HG03521 (cell line): ENCODE measurements at regions not wholly inside any gene's neighbourhood (a gene's known extent, or its start where the extent isn't known, plus 50 kb on each side); places are given as distances from the start of the nearest gene placed in this dataset.

Source experiments
- ATAC-seq: cut with Tn5 transposase; IDR thresholded peaks from one replicate; pipeline ENCODE4 v1.9.1; 2021; ENCODE audit warnings: mild to moderate bottlenecking, moderate library complexity; ENCODE audit not compliant: unreplicated experiment

GRCh38 chr7:47639495-47640110 lies 57.7 kb upstream of the TNS3 start:
- no peak for ATAC-seq

- no peak for ATAC-seq
These were observed 56.9 kb upstream of the TNS3 start for GRCh38 chr7:47638679-47639315.

DNA sequence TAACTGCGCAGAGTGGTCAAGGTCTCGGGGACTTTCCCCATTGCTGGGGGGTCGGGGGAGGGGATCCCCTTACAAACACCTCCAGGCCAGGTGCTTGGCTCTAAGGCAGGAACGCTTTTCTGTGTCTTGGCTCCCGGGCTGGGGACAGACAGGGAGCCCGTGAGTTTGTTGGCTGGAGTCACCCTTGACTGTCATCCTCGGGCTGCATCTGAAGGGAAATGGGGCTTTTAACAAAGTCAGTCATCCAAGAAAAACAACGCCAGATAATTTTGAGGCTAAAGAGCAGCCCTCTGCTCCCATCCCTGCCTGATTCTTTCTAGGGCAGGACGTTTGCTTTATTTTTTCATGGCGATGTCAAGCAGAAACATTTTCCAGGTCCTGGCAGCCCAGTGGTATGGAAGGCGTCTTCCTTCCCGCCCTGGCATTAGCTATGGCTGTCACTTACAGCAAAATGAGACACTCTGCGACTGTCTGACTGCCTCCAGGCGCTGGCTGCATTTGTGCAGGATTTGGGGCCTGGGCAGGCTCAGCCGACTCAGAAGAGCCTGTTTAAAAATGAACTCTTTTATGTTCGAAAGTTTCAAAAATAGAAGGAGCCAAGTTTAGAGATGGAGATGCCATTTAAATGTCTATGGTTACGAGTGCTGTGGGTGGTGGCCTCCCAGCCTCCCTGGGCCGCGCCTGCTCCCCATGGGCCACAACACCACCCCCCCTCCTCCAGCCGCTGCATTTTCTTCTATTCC lies 54.7 kb upstream of the TNS3 start:
- no peak for ATAC-seq

GRCh38 chr7:47636081-47636432 lies 54.1 kb upstream of the TNS3 start:
- no peak for ATAC-seq

DNA sequence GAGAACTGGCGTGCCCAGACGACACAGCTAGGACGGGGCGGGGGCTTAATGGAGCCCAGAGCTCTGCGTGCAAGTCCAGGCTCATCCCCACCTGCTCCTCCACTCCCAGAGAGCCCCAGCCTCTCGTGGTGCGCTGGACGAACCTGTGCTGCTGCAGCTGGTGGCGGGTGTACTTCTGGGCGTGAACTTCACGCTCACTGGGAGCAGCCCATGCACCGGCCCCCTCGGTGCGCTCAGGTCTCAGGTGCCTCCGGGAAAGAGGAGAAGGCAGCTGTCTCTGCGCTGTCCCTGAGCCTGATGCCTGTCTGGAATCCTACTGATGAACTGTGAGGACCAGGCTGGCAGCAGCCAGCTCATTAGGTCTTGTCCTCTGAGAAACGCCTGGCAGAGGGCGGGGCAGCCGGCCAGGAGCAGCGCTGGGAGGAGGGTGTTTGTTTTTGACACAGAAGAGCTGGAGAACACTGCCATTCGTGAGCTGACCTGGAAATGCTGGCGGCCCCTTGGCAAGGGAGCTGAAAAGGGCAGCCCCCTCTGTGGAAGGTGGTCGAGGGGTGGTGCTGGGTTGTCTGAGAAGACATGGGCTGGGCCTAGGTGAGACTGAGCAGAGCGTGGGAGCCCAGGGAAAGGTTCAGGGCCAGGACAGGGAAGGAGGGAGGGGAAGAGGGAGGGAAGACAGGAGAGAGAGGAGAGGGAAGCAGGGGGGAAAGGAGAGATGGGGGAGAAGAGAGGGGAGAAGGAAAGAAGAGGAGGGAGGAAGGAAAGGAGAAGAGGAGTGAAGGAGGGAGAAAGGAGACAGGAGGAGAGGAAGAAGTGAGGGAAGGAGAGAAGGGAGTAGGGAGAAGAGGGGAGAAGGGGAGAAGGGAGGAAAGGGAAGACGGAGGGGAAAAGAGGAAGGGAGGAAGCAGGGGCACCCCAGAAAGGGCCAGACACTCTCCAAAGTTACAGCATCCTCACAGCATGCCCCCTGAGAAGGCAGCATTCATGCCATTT lies 53.5 kb upstream of the TNS3 start:
- ATAC-seq: no peak

DNA sequence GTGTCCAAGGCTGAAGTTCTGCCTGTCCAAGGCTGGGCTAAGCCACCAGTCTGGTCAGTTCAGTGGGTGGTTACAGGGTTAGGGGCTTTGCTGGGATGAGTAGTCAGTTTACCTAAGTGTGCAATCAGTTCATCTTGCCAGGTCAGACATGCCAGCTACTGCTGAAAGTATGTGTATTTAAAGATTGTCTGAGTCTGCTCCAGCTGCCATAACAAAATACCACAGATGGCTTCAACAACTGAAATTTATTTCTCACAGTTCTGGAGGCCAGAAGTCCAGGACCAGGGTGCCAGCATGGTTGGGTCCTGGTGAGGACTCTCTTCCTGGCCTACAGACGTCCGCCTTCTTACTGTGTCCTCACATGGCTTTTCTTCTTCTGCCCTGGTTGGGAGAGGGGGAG lies 52.4 kb upstream of the TNS3 start:
- ATAC-seq: no peak

GRCh38 chr7:47633134-47633533 lies 51.2 kb upstream of the TNS3 start:
- no peak for ATAC-seq
